Neuronal stem cell (in vitro differentiated cells): ENCODE measurements at regions not wholly inside any gene's neighbourhood (a gene's known extent, or its start where the extent isn't known, plus 50 kb on each side); places are given as distances from the start of the nearest gene placed in this dataset.

Source experiments
- DNase-seq: peaks from one replicate; pipeline ENCODE4 v3.0.0-alpha.2; 2013; ENCODE audit warnings: low spot score
- H2AFZ ChIP-seq: one replicate; pipeline ENCODE4 v1.6.1; 2013; ENCODE audit warnings: mild to moderate bottlenecking, low read length, inconsistent platforms
- H2AK5ac ChIP-seq: 2 replicates; pipeline ENCODE4 v1.6.1; 2013; ENCODE audit warnings: low read depth, mild to moderate bottlenecking, inconsistent platforms, low read length, moderate library complexity, mixed read lengths
- H2BK120ac ChIP-seq: 2 replicates; pipeline ENCODE4 v1.6.1; 2013; ENCODE audit warnings: low read depth, mild to moderate bottlenecking, inconsistent platforms, low read length, moderate library complexity, mixed read lengths
- H2BK12ac ChIP-seq: one replicate; pipeline ENCODE4 v1.6.1; 2013; ENCODE audit warnings: low read length, inconsistent platforms
- H2BK15ac ChIP-seq: 2 replicates; pipeline ENCODE4 v1.6.1; 2013; ENCODE audit warnings: mild to moderate bottlenecking, low read length, inconsistent platforms, mixed read lengths
- H2BK5ac ChIP-seq: one replicate; pipeline ENCODE4 v1.6.1; 2013; ENCODE audit warnings: inconsistent platforms, mild to moderate bottlenecking, low read length, moderate library complexity
- H3K14ac ChIP-seq: one replicate; pipeline ENCODE4 v1.6.1; 2013; ENCODE audit warnings: low read length, inconsistent platforms
- H3K18ac ChIP-seq: 2 replicates; pipeline ENCODE4 v1.6.1; 2013; ENCODE audit warnings: low read length, inconsistent platforms
- H3K23ac ChIP-seq: 2 replicates; pipeline ENCODE4 v1.6.1; 2013; ENCODE audit warnings: low read depth, mild to moderate bottlenecking, mixed read lengths, low read length, inconsistent platforms; ENCODE audit not compliant: poor library complexity
- H3K27ac ChIP-seq: replicated peaks from 3 replicates; pipeline ENCODE4 v1.5.1; 2013; ENCODE audit warnings: low read length, inconsistent platforms
- H3K27me3 ChIP-seq, 3 experiments: 2 replicates each; pipeline ENCODE4 v1.6.1; 2013; ENCODE audit warnings: low read length in 3 of 3, mild to moderate bottlenecking in 2 of 3, inconsistent platforms in 1 of 3, low read depth in 1 of 3, mixed read lengths in 1 of 3, moderate library complexity in 1 of 3; ENCODE audit not compliant: control insufficient read depth in 3 of 3, insufficient read depth in 3 of 3
- H3K36me3 ChIP-seq, 2 donors: replicated peaks in 1 of 2; 2 replicates each; pipeline ENCODE4 v1.6.1; 2013; ENCODE audit warnings: low read length in 2 of 2; ENCODE audit not compliant: control insufficient read depth in 2 of 2, insufficient read depth in 2 of 2
- H3K4ac ChIP-seq: 2 replicates; pipeline ENCODE4 v1.6.1; 2013; ENCODE audit warnings: inconsistent platforms, mild to moderate bottlenecking, low read length, moderate library complexity
- H3K4me1 ChIP-seq, 2 donors: 1 replicate in 1 of 2; 2 replicates in 1 of 2; pipeline ENCODE4 v1.6.1; 2013; ENCODE audit warnings: low read length in 2 of 2, low read depth in 1 of 2; ENCODE audit not compliant: control insufficient read depth in 2 of 2, insufficient read depth in 1 of 2
- H3K4me2 ChIP-seq: one replicate; pipeline ENCODE4 v1.6.1; 2013; ENCODE audit warnings: mild to moderate bottlenecking, low read length, inconsistent platforms; ENCODE audit not compliant: insufficient read depth, poor library complexity, severe bottlenecking
- H3K4me3 ChIP-seq, 2 donors: 2 replicates each; pipeline ENCODE4 v1.5.1; 2013; ENCODE audit warnings: low read length in 2 of 2, mild to moderate bottlenecking in 2 of 2, inconsistent platforms in 1 of 2, moderate library complexity in 1 of 2
- H3K79me1 ChIP-seq: one replicate; pipeline ENCODE4 v1.6.1; 2013; ENCODE audit warnings: low read depth, mild to moderate bottlenecking, inconsistent platforms, low read length, moderate library complexity
- H3K9ac ChIP-seq: one replicate; pipeline ENCODE4 v1.6.1; 2013; ENCODE audit warnings: mild to moderate bottlenecking, low read depth, low read length, inconsistent platforms; ENCODE audit not compliant: poor library complexity
- H3K9me3 ChIP-seq, 2 donors: replicated peaks in 1 of 2; 2 replicates each; pipeline versions ENCODE3 to v1.6.1; 2013; ENCODE audit warnings: low read length in 2 of 2, mild to moderate bottlenecking in 2 of 2, inconsistent platforms in 1 of 2, low read depth in 1 of 2, mixed read lengths in 1 of 2, moderate library complexity in 1 of 2; ENCODE audit not compliant: control insufficient read depth in 2 of 2, insufficient read depth in 1 of 2
- H4K8ac ChIP-seq: one replicate; pipeline ENCODE4 v1.6.1; 2013; ENCODE audit warnings: low read depth, mild to moderate bottlenecking, inconsistent platforms, low read length, moderate library complexity
- H4K91ac ChIP-seq: one replicate; pipeline ENCODE4 v1.6.1; 2013; ENCODE audit warnings: low read length, low read depth, mild to moderate bottlenecking, inconsistent platforms; ENCODE audit not compliant: poor library complexity
- WGBS, 2 donors: extraction: QIAGEN DNeasy Blood & Tissue Kit; methylation state at CpG; one replicate each; pipeline ENCODE4 v1.1.7; 2013; ENCODE audit warnings: missing lambda C conversion rate in 2 of 2, mixed read lengths in 1 of 2; ENCODE audit not compliant: insufficient read length in 2 of 2, insufficient replicate concordance in 1 of 2; ENCODE audit errors: extremely low coverage in 2 of 2; 5-methylcytosine and 5-hydroxymethylcytosine counted together

GRCh38 chrX:145923376-145923775, 105.7 kb downstream of the SLITRK2 start:
- WGBS, 2 donors = no CpG with 5 or more reads among the region's 4 CpGs

DNA sequence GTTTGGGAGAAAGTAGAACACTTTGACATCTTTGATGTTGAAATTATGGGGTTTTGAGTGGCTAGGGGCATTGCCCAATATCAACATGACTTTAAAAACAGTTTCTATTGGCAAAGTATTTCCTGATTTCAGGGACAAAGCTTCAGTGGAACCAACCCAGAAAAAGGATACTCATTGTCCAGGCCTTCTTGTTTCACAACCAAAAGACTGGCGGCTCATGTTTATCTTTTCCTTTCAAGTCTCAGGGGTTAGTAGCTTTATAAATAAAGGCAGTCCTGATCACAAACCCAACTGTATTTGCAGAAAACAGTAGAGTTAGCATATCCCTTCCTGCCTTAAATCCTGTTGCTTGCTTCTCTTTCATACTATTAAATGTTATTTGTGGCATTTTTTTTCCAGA, 119.1 kb downstream of the SLITRK2 start:
- Histone ChIP-seq H3K9me3 (no peaks in the 10 kb centered on the region), H3K4me1 (no peaks in the 10 kb centered on the region), H3K14ac (no peak overlapping the region), H3K9ac (no peak overlapping the region), H2BK120ac (no peak overlapping the region), H2BK5ac (no peak overlapping the region), H3K23ac (no peak overlapping the region), H3K79me1 (no peaks in the 10 kb centered on the region), H3K36me3 (no peaks in the 10 kb centered on the region), H3K18ac (no peak overlapping the region), H4K91ac (no peak overlapping the region), H4K8ac (no peak overlapping the region), H2AFZ (no peak overlapping the region), H2BK15ac (no peak overlapping the region), H2BK12ac (no peak overlapping the region), H3K4me3 (no peak overlapping the region), H3K4me2 (no peak overlapping the region), H3K4ac (no peak overlapping the region), H3K27ac (no peak overlapping the region), H2AK5ac (no peak overlapping the region), H3K27me3 (no peaks in the 10 kb centered on the region)
- no peak for DNase-seq
- no CpG with 5 or more reads among the region's 1 CpG for WGBS, 2 donors

More at GRCh38 chrX:145923376-145923775, 105.7 kb downstream of the SLITRK2 start:
- H3K36me3 ChIP-seq = no peaks in the 10 kb centered on the region
- H4K91ac ChIP-seq = no peak overlapping the region
- H3K4me3 ChIP-seq = no peak overlapping the region
- no peaks in the 10 kb centered on the region for H3K4me1 ChIP-seq
- H2BK120ac ChIP-seq = no peak overlapping the region
- H3K23ac ChIP-seq = no peak overlapping the region
- H2BK12ac ChIP-seq = no peak overlapping the region
- no peak overlapping the region for H3K18ac ChIP-seq
- no peak overlapping the region for H2BK15ac ChIP-seq
- no peaks in the 10 kb centered on the region for H3K9me3 ChIP-seq
- H3K9ac ChIP-seq = no peak overlapping the region
- H2BK5ac ChIP-seq = no peak overlapping the region
- no peaks in the 10 kb centered on the region for H3K27me3 ChIP-seq
- H3K4ac ChIP-seq = no peak overlapping the region
- no peak for DNase-seq
- no peak overlapping the region for H3K14ac ChIP-seq
- H4K8ac ChIP-seq = no peak overlapping the region
- H3K4me2 ChIP-seq = no peak overlapping the region
- no peak overlapping the region for H2AFZ ChIP-seq
- H2AK5ac ChIP-seq = no peak overlapping the region
- no peaks in the 10 kb centered on the region for H3K79me1 ChIP-seq
- H3K27ac ChIP-seq = no peak overlapping the region

DNA sequence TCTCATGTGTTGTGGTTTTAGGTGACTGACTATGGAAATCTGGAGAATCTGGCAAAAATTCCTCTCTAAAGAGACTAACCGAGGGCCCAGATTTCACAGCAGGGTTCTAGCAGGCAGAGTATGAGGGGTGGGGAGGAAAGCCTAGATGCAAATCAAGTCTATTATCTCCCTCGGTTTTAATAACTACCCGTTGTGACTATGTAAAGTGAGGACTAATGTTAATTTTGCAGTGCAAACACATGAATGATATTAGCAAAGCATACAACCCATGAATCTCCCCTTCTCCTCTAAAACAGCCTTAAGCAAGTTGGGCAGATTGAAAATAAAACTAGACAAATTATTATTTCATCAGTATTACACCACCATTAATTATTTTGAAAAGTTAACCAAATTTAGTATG, 131.4 kb downstream of the SLITRK2 start:
- Histone ChIP-seq H3K4me2 (no peak overlapping the region), H4K8ac (no peak overlapping the region), H4K91ac (no peak overlapping the region), H3K27me3 (no peaks in the 10 kb centered on the region), H3K9ac (no peak overlapping the region), H2BK12ac (no peak overlapping the region), H3K9me3 (no peaks in the 10 kb centered on the region), H2BK5ac (no peak overlapping the region), H2AFZ (no peak overlapping the region), H3K4me1 (no peaks in the 10 kb centered on the region), H3K14ac (no peak overlapping the region), H3K4me3 (no peak overlapping the region), H3K18ac (no peak overlapping the region), H3K36me3 (no peaks in the 10 kb centered on the region), H3K4ac (no peak overlapping the region), H2BK120ac (no peak overlapping the region), H2AK5ac (no peak overlapping the region), H3K23ac (no peak overlapping the region), H3K27ac (no peak overlapping the region), H2BK15ac (no peak overlapping the region), H3K79me1 (no peaks in the 10 kb centered on the region)
- no CpG with 5 or more reads among the region's 3 CpGs for WGBS, 2 donors
- DNase-seq = no peak

DNA sequence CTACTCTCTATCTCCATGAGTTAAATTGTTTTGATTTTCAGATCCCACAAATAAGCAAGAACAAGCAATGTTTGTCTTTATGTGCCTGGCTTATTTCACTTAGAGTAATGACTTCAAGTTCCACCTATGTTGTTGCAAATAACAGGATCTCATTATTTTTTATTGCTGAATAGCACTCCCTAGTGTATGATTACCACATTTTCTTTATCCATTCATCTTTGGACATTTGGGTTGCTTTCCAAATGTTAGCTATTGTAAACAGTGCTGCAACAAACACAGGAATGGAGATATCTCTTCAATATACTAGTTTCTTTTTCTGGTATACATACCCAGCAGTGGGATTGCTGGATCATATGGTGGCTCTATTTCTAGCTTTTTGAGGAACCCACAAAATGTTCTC, 136.0 kb downstream of the SLITRK2 start:
- no peak overlapping the region for H3K4me3 ChIP-seq
- H3K4me2 ChIP-seq = no peak overlapping the region
- no peak overlapping the region for H2BK15ac ChIP-seq
- H3K23ac ChIP-seq = no peak overlapping the region
- no peaks in the 10 kb centered on the region for H3K4me1 ChIP-seq
- H3K14ac ChIP-seq = no peak overlapping the region
- no peak overlapping the region for H2AFZ ChIP-seq
- H4K8ac ChIP-seq = no peak overlapping the region
- H3K4ac ChIP-seq = no peak overlapping the region
- no peak overlapping the region for H2BK5ac ChIP-seq
- H3K18ac ChIP-seq = no peak overlapping the region
- H2BK12ac ChIP-seq = no peak overlapping the region
- H2AK5ac ChIP-seq = no peak overlapping the region
- no peaks in the 10 kb centered on the region for H3K9me3 ChIP-seq
- no peak overlapping the region for H3K27ac ChIP-seq
- no peak overlapping the region for H4K91ac ChIP-seq
- H3K79me1 ChIP-seq = no peaks in the 10 kb centered on the region
- H3K27me3 ChIP-seq = no peaks in the 10 kb centered on the region
- H3K9ac ChIP-seq = no peak overlapping the region
- DNase-seq = no peak
- no peak overlapping the region for H2BK120ac ChIP-seq
- no peaks in the 10 kb centered on the region for H3K36me3 ChIP-seq
